HG03095 (cell line): ENCODE measurements at regions not wholly inside any gene's neighbourhood (a gene's known extent, or its start where the extent isn't known, plus 50 kb on each side); places are given as distances from the start of the nearest gene placed in this dataset.

Source experiments
- ATAC-seq: cut with Tn5 transposase; IDR thresholded peaks from one replicate; pipeline ENCODE4 v1.9.1; 2021; ENCODE audit warnings: moderate library complexity; ENCODE audit not compliant: unreplicated experiment

- ATAC-seq: no peak
These were observed 337.7 kb downstream of the KCNRG start for GRCh38 chr13:50352720-50353480.

- ATAC-seq: no peak
These were observed 338.6 kb downstream of the KCNRG start for GRCh38 chr13:50353651-50354415.

GRCh38 chr13:50355797-50356196, 340.6 kb downstream of the KCNRG start:
- no peak for ATAC-seq

- no peak for ATAC-seq
These were observed 341.9 kb downstream of the KCNRG start for GRCh38 chr13:50357136-50357535.

- ATAC-seq: no peak
These were observed 342.4 kb downstream of the KCNRG start for GRCh38 chr13:50357586-50358118.

- no peak for ATAC-seq
These were observed 343.2 kb downstream of the KCNRG start for GRCh38 chr13:50358231-50359040.

- ATAC-seq: no peak
These were observed 343.8 kb downstream of the KCNRG start for GRCh38 chr13:50359041-50359367.

- no peak for ATAC-seq
These were observed 344.5 kb downstream of the KCNRG start for GRCh38 chr13:50359779-50360178.

GRCh38 chr13:50360637-50361036, 345.4 kb downstream of the KCNRG start:
- ATAC-seq: no peak

GRCh38 chr13:50361282-50361681, 346.0 kb downstream of the KCNRG start:
- no peak for ATAC-seq

- peak; percentile 61 for ATAC-seq
These were observed 350.5 kb downstream of the KCNRG start for GRCh38 chr13:50365408-50366391.

- peak; percentile 70 for ATAC-seq
These were observed 351.4 kb downstream of the KCNRG start for GRCh38 chr13:50366488-50367174.

GRCh38 chr13:50369646-50370045, 354.4 kb downstream of the KCNRG start:
- ATAC-seq: no peak

GRCh38 chr13:50370303-50370950, 355.2 kb downstream of the KCNRG start:
- no peak for ATAC-seq

- ATAC-seq: no peak
These were observed 359.3 kb downstream of the KCNRG start for GRCh38 chr13:50374517-50374916.

- ATAC-seq: no peak
These were observed 360.5 kb downstream of the KCNRG start for GRCh38 chr13:50375792-50376191.

GRCh38 chr13:50376895-50377575, 361.8 kb downstream of the KCNRG start:
- no peak for ATAC-seq

GRCh38 chr13:50377726-50378270, 362.6 kb downstream of the KCNRG start:
- no peak for ATAC-seq
